HL-60 (cell line): ENCODE measurements at regions not wholly inside any gene's neighbourhood (a gene's known extent, or its start where the extent isn't known, plus 50 kb on each side); places are given as distances from the start of the nearest gene placed in this dataset.

Experiments
- DNase-seq, 2 experiments: peaks; one replicate each; pipeline ENCODE4 v3.0.0-alpha.2; 2010 to 2020; ENCODE audit warnings: low read depth in 1 of 2, low spot score in 1 of 2
- H3K27ac ChIP-seq: fragments of 250-450 bp; sonication (Bioruptor Pico); replicated peaks from 2 replicates; pipeline ENCODE4 v1.5.1; 2020; ENCODE audit warnings: mild to moderate bottlenecking, moderate library complexity
- H3K27me3 ChIP-seq: fragments of 250-450 bp; sonication (Bioruptor Pico); 2 replicates; pipeline ENCODE4 v1.5.1; 2021; ENCODE audit warnings: mild to moderate bottlenecking, moderate library complexity; ENCODE audit not compliant: insufficient read depth, poor library complexity, severe bottlenecking
- H3K4me3 ChIP-seq: replicated peaks from 2 replicates; pipeline ENCODE4 v1.5.1; 2011; ENCODE audit warnings: mild to moderate bottlenecking, control low read depth, low read length; ENCODE audit not compliant: insufficient read depth
- GABPA ChIP-seq: IDR thresholded peaks from 2 replicates; pipeline ENCODE4 v1.6.1; 2012; ENCODE audit warnings: low read depth
- POLR2AphosphoS5 ChIP-seq: IDR thresholded peaks from 2 replicates; pipeline ENCODE4 v1.6.1; 2012; ENCODE audit warnings: low read depth
- SPI1 ChIP-seq: IDR thresholded peaks from 2 replicates; pipeline ENCODE4 v1.6.1; 2012; ENCODE audit warnings: low read depth, mild to moderate bottlenecking, borderline replicate concordance
- TF ChIP-seq, protein P1 (sequence below): IDR thresholded peaks from one replicate; pipeline ENCODE4 v1.5.1; 2011; ENCODE audit warnings: low read length, control low read depth, inconsistent platforms; ENCODE audit not compliant: insufficient read depth
- TF ChIP-seq, protein P2 (sequence below): IDR thresholded peaks from 2 replicates; pipeline ENCODE4 v1.6.1; 2012; ENCODE audit warnings: low read depth; ENCODE audit not compliant: insufficient replicate concordance

DNA sequence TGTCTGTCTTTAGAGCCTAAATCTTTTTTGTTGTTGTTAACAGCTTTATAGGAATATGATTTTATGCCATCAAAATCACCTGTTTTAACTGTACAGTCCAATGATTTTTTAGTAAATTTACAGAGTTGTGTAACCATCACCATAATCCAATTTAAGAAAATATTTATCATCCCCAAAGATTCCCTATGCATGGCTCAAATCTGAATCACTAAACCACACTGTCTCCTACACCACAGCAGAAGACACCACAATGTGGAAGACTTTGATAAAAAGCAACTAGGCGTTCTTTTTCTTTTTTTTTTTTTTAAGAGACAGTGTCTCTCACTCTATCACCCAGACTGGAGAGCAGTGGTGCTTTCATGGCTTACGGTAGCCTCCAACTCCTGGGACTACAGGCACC is 99.6 kb downstream of the TXNL1 start:
- no peak for DNase-seq
- Histone ChIP-seq H3K27me3 (no peaks in the 10 kb centered on the region), H3K4me3 (no peak overlapping the region), H3K27ac (no peak overlapping the region)
- TF ChIP-seq POLR2AphosphoS5 (no peak), GABPA (no peak), SPI1 (no peak)
- TF ChIP-seq, protein P1, sequence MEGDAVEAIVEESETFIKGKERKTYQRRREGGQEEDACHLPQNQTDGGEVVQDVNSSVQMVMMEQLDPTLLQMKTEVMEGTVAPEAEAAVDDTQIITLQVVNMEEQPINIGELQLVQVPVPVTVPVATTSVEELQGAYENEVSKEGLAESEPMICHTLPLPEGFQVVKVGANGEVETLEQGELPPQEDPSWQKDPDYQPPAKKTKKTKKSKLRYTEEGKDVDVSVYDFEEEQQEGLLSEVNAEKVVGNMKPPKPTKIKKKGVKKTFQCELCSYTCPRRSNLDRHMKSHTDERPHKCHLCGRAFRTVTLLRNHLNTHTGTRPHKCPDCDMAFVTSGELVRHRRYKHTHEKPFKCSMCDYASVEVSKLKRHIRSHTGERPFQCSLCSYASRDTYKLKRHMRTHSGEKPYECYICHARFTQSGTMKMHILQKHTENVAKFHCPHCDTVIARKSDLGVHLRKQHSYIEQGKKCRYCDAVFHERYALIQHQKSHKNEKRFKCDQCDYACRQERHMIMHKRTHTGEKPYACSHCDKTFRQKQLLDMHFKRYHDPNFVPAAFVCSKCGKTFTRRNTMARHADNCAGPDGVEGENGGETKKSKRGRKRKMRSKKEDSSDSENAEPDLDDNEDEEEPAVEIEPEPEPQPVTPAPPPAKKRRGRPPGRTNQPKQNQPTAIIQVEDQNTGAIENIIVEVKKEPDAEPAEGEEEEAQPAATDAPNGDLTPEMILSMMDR = no peak
- TF ChIP-seq, protein P2, sequence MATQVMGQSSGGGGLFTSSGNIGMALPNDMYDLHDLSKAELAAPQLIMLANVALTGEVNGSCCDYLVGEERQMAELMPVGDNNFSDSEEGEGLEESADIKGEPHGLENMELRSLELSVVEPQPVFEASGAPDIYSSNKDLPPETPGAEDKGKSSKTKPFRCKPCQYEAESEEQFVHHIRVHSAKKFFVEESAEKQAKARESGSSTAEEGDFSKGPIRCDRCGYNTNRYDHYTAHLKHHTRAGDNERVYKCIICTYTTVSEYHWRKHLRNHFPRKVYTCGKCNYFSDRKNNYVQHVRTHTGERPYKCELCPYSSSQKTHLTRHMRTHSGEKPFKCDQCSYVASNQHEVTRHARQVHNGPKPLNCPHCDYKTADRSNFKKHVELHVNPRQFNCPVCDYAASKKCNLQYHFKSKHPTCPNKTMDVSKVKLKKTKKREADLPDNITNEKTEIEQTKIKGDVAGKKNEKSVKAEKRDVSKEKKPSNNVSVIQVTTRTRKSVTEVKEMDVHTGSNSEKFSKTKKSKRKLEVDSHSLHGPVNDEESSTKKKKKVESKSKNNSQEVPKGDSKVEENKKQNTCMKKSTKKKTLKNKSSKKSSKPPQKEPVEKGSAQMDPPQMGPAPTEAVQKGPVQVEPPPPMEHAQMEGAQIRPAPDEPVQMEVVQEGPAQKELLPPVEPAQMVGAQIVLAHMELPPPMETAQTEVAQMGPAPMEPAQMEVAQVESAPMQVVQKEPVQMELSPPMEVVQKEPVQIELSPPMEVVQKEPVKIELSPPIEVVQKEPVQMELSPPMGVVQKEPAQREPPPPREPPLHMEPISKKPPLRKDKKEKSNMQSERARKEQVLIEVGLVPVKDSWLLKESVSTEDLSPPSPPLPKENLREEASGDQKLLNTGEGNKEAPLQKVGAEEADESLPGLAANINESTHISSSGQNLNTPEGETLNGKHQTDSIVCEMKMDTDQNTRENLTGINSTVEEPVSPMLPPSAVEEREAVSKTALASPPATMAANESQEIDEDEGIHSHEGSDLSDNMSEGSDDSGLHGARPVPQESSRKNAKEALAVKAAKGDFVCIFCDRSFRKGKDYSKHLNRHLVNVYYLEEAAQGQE = no peak

DNA sequence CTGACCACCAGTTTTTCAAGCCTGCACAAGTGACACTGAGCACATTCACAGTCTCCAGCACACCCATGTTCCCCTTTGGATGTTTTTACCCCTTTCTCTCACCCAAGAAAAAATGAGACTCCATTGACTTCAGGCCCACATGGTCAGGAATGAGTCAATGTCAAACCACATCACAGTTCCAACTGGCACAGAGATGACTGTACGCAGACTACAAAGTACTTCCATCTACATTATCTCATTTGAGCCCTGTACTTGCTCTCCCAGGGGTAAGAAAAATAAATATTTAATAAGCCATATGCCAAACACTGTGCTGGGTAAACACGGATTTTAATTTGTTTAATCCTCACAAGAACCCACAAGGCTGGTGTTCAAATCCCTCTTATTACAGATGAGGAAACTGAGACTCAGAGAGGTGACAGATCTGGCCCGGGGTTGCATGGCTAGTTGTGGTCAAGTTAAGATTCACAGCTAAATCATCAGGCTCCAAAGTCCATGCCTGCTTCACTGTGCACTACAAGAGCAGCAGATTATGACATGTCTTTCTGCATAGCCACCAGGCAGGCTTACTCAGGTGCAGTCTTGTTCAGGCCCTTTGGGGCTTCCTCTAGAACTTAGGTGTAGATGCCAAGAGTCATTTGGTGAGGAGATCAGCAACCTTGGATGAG is 106.1 kb downstream of the TXNL1 start:
- no peak for TF ChIP-seq SPI1
- TF ChIP-seq, protein P2 = no peak
- TF ChIP-seq, protein P1 = no peak
- no peak for TF ChIP-seq GABPA
- no peak for TF ChIP-seq POLR2AphosphoS5
- Histone ChIP-seq H3K4me3 (no peak overlapping the region), H3K27ac (no peak overlapping the region), H3K27me3 (no peaks in the 10 kb centered on the region)
- no peak for DNase-seq

DNA sequence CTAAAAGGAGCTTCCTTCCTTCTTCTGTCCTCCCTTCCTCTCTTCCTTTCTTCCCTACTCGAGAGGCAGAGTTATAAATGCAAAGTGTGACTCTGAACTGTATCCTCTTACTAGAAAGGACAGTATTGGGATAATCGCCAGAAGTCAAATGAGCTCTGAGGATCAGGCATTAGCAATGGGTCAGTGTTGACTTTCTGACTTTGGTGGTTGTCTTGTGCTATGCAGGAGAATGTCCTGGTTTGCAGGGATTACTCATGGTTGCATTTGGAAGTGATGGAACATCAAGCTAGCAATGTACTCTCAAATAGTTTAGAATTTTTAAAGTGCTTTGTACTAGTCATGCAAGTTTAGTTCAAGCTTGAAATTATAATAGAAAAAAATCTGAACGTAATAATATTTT is 115.6 kb downstream of the TXNL1 start:
- Histone ChIP-seq H3K27me3 (no peaks in the 10 kb centered on the region), H3K27ac (no peak overlapping the region), H3K4me3 (no peak overlapping the region)
- DNase-seq = no peak
- no peak for TF ChIP-seq GABPA

DNA sequence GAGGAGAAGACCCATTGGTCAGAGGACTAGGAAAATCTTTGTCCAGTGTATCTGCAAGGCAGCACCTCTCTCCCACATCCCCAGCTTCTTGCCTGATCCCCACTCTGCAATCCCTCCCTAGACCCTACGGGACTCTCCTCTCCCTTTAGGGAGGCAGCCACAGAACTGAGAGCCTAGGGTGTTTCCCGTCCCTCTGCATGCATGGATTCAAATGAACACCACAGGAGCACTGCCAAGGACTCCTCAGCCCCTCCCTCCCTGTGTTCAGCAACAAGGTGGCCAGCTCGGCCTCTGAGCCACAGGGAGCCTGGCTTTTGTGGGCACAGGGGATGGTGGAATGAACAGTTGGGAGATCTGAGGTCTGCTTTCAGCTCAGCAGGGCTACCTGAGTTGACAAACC is 117.1 kb downstream of the TXNL1 start:
- Histone ChIP-seq H3K27me3 (no peaks in the 10 kb centered on the region), H3K27ac (no peak overlapping the region), H3K4me3 (no peak overlapping the region)
- TF ChIP-seq, protein P2 = no peak
- TF ChIP-seq, protein P1 = no peak
- TF ChIP-seq GABPA (no peak), SPI1 (no peak), POLR2AphosphoS5 (no peak)
- no peak for DNase-seq
